Subcutaneous abdominal adipose tissue (tissue), 5 donors: ENCODE measurements at regions not wholly inside any gene's neighbourhood (a gene's known extent, or its start where the extent isn't known, plus 50 kb on each side); places are given as distances from the start of the nearest gene placed in this dataset.
"Not testable (repeated sequence)": the region's sequence is repeated elsewhere in the genome, so short reads cannot be mapped to it uniquely, and the experiment has no call there.

Experiments
- H3K27ac ChIP-seq: one replicate; pipeline ENCODE4 v1.7.0; 2013; ENCODE audit warnings: low read depth, mild to moderate bottlenecking, inconsistent platforms, low read length, moderate library complexity
- H3K27me3 ChIP-seq, 5 donors: one replicate each; pipeline ENCODE4 v1.7.0; 2013; ENCODE audit warnings: low read length in 5 of 5, inconsistent platforms in 1 of 5; ENCODE audit not compliant: control insufficient read depth in 5 of 5, insufficient read depth in 4 of 5
- H3K36me3 ChIP-seq, 5 donors: one replicate each; pipeline ENCODE4 v1.7.0; 2013; ENCODE audit warnings: low read length in 5 of 5; ENCODE audit not compliant: control insufficient read depth in 5 of 5, insufficient read depth in 5 of 5
- H3K4me1 ChIP-seq, 5 donors: one replicate each; pipeline ENCODE4 v1.7.0; 2013; ENCODE audit warnings: low read length in 5 of 5, mild to moderate bottlenecking in 3 of 5, moderate library complexity in 1 of 5; ENCODE audit not compliant: control insufficient read depth in 5 of 5, insufficient read depth in 5 of 5
- H3K4me3 ChIP-seq, 5 donors: one replicate each; pipeline ENCODE4 v1.7.0; 2013; ENCODE audit warnings: low read length in 5 of 5, low read depth in 1 of 5
- H3K9ac ChIP-seq, 5 donors: one replicate each; pipeline ENCODE4 v1.7.0; 2013; ENCODE audit warnings: low read length in 5 of 5, mild to moderate bottlenecking in 4 of 5, moderate library complexity in 3 of 5
- H3K9me3 ChIP-seq, 5 donors: one replicate each; pipeline ENCODE4 v1.7.0; 2013; ENCODE audit warnings: low read length in 5 of 5; ENCODE audit not compliant: control insufficient read depth in 5 of 5
- donor health status: healthy.
- donor health status: healthy.
- donor health status: healthy.
- donor health status: healthy.
- donor health status: healthy.

GRCh38 chr3:67930394-67930793 lies 276.0 kb upstream of the SUCLG2 start:
- not testable (repeated sequence) for H3K36me3 ChIP-seq, H3K9ac ChIP-seq, H3K4me1 ChIP-seq, H3K27ac ChIP-seq, H3K27me3 ChIP-seq, H3K4me3 ChIP-seq, H3K9me3 ChIP-seq

- Histone ChIP-seq H3K9me3 (no peaks in the 10 kb centered on the region), H3K4me1 (no peaks in the 10 kb centered on the region), H3K27me3 (no peaks in the 10 kb centered on the region)
Observed at GRCh38 chr3:67923796-67924195, 269.4 kb upstream of the SUCLG2 start.

GRCh38 chr3:67920969-67921368 lies 266.6 kb upstream of the SUCLG2 start:
- no peak overlapping the region for H3K9ac ChIP-seq
- no peak overlapping the region for H3K27ac ChIP-seq
- H3K9me3 ChIP-seq: no peaks in the 10 kb centered on the region
- H3K27me3 ChIP-seq: no peaks in the 10 kb centered on the region
- H3K36me3 ChIP-seq: no peaks in the 10 kb centered on the region
- H3K4me1 ChIP-seq: no peaks in the 10 kb centered on the region
- no peak overlapping the region for H3K4me3 ChIP-seq

More at GRCh38 chr3:67923796-67924195, 269.4 kb upstream of the SUCLG2 start:
- H3K4me3 ChIP-seq: no peak overlapping the region
- no peak overlapping the region for H3K9ac ChIP-seq
- no peaks in the 10 kb centered on the region for H3K36me3 ChIP-seq
- H3K27ac ChIP-seq: no peak overlapping the region

GRCh38 chr3:67920311-67920710 lies 265.9 kb upstream of the SUCLG2 start:
- Histone ChIP-seq H3K27me3 (no peaks in the 10 kb centered on the region), H3K9me3 (no peaks in the 10 kb centered on the region), H3K9ac (no peak overlapping the region), H3K4me3 (no peak overlapping the region), H3K36me3 (no peaks in the 10 kb centered on the region), H3K27ac (no peak overlapping the region), H3K4me1 (no peaks in the 10 kb centered on the region)

GRCh38 chr3:67916353-67916752 lies 261.9 kb upstream of the SUCLG2 start:
- Histone ChIP-seq H3K27me3 (no peaks in the 10 kb centered on the region), H3K9ac (no peak overlapping the region), H3K36me3 (no peaks in the 10 kb centered on the region), H3K4me1 (no peaks in the 10 kb centered on the region), H3K27ac (no peak overlapping the region), H3K4me3 (no peak overlapping the region), H3K9me3 (no peaks in the 10 kb centered on the region)

GRCh38 chr3:67907735-67908134 lies 253.3 kb upstream of the SUCLG2 start:
- H3K36me3 ChIP-seq: no peaks in the 10 kb centered on the region
- H3K27me3 ChIP-seq: no peaks in the 10 kb centered on the region
- H3K9ac ChIP-seq: no peak overlapping the region
- no peaks in the 10 kb centered on the region for H3K4me1 ChIP-seq
- H3K4me3 ChIP-seq: no peak overlapping the region
- no peaks in the 10 kb centered on the region for H3K9me3 ChIP-seq
- H3K27ac ChIP-seq: no peak overlapping the region

GRCh38 chr3:67906261-67906660 lies 251.8 kb upstream of the SUCLG2 start:
- Histone ChIP-seq H3K27me3 (no peaks in the 10 kb centered on the region), H3K4me3 (no peak overlapping the region), H3K9ac (no peak overlapping the region), H3K9me3 (no peaks in the 10 kb centered on the region), H3K4me1 (no peaks in the 10 kb centered on the region), H3K27ac (no peak overlapping the region), H3K36me3 (no peaks in the 10 kb centered on the region)

- Histone ChIP-seq H3K9ac (no peak overlapping the region), H3K4me3 (no peak overlapping the region), H3K36me3 (no peaks in the 10 kb centered on the region), H3K4me1 (no peaks in the 10 kb centered on the region), H3K27me3 (no peaks in the 10 kb centered on the region), H3K27ac (no peak overlapping the region), H3K9me3 (no peaks in the 10 kb centered on the region)
Observed at GRCh38 chr3:67901681-67902080, 247.3 kb upstream of the SUCLG2 start.

GRCh38 chr3:67898916-67899315 lies 244.5 kb upstream of the SUCLG2 start:
- Histone ChIP-seq H3K9me3 (no peaks in the 10 kb centered on the region), H3K36me3 (no peaks in the 10 kb centered on the region), H3K4me3 (no peak overlapping the region), H3K27ac (no peak overlapping the region), H3K27me3 (no peaks in the 10 kb centered on the region), H3K9ac (no peak overlapping the region), H3K4me1 (no peaks in the 10 kb centered on the region)

GRCh38 chr3:67897351-67898336 lies 243.2 kb upstream of the SUCLG2 start:
- Histone ChIP-seq H3K4me3 (no peak overlapping the region), H3K4me1 (no peaks in the 10 kb centered on the region), H3K27ac (no peak overlapping the region), H3K27me3 (no peaks in the 10 kb centered on the region), H3K36me3 (no peaks in the 10 kb centered on the region), H3K9me3 (no peaks in the 10 kb centered on the region), H3K9ac (no peak overlapping the region)
